HG02852 (cell line): ENCODE measurements at regions not wholly inside any gene's neighbourhood (a gene's known extent, or its start where the extent isn't known, plus 50 kb on each side); places are given as distances from the start of the nearest gene placed in this dataset.

Experiments
- ATAC-seq: cut with Tn5 transposase; IDR thresholded peaks from one replicate; pipeline ENCODE4 v1.9.1; 2021; ENCODE audit warnings: mild to moderate bottlenecking, moderate library complexity; ENCODE audit not compliant: unreplicated experiment

GRCh38 chr17:72297326-72298115 lies 176.7 kb downstream of the SOX9 start:
- no peak for ATAC-seq

GRCh38 chr17:72299100-72299499 lies 178.3 kb downstream of the SOX9 start:
- ATAC-seq, result no peak

GRCh38 chr17:72299592-72299991 lies 178.8 kb downstream of the SOX9 start:
- no peak for ATAC-seq

- no peak for ATAC-seq
These were observed 181.1 kb downstream of the SOX9 start for GRCh38 chr17:72301887-72302286.

- no peak for ATAC-seq
These were observed 181.9 kb downstream of the SOX9 start for GRCh38 chr17:72302735-72303134.

- ATAC-seq, result no peak
These were observed 183.2 kb downstream of the SOX9 start for GRCh38 chr17:72303787-72304733.

GRCh38 chr17:72304859-72305258 lies 184.0 kb downstream of the SOX9 start:
- ATAC-seq, result no peak

GRCh38 chr17:72305472-72305871 lies 184.7 kb downstream of the SOX9 start:
- no peak for ATAC-seq

GRCh38 chr17:72306037-72306436 lies 185.2 kb downstream of the SOX9 start:
- no peak for ATAC-seq

GRCh38 chr17:72307836-72308235 lies 187.0 kb downstream of the SOX9 start:
- no peak for ATAC-seq

GRCh38 chr17:72308744-72309385 lies 188.0 kb downstream of the SOX9 start:
- peak; percentile 62 for ATAC-seq

- peak; percentile 41 for ATAC-seq
These were observed 190.2 kb downstream of the SOX9 start for GRCh38 chr17:72311004-72311403.

GRCh38 chr17:72315122-72315913 lies 194.5 kb downstream of the SOX9 start:
- no peak for ATAC-seq

GRCh38 chr17:72318131-72318530 lies 197.3 kb downstream of the SOX9 start:
- ATAC-seq, result no peak

GRCh38 chr17:72321896-72322295 lies 201.1 kb downstream of the SOX9 start:
- ATAC-seq, result no peak

GRCh38 chr17:72332367-72332766 lies 211.5 kb downstream of the SOX9 start:
- peak; percentile 87 for ATAC-seq

- no peak for ATAC-seq
These were observed 212.8 kb downstream of the SOX9 start for GRCh38 chr17:72333570-72333969.

- ATAC-seq, result no peak
These were observed 213.4 kb downstream of the SOX9 start for GRCh38 chr17:72334205-72334604.

GRCh38 chr17:72336026-72336803 lies 215.4 kb downstream of the SOX9 start:
- no peak for ATAC-seq

GRCh38 chr17:72336804-72337070 lies 215.9 kb downstream of the SOX9 start:
- ATAC-seq, result no peak
